GM21723 (cell line): ENCODE measurements at regions not wholly inside any gene's neighbourhood (a gene's known extent, or its start where the extent isn't known, plus 50 kb on each side); places are given as distances from the start of the nearest gene placed in this dataset.
A peak's percentile ranks its signal among the peaks of the same experiment; 100 is the strongest.
"Not testable (repeated sequence)": the region's sequence is repeated elsewhere in the genome, so short reads cannot be mapped to it uniquely, and the experiment has no call there.

Experiments used
- ATAC-seq: cut with Tn5 transposase; IDR thresholded peaks from one replicate; pipeline ENCODE4 v1.9.1; 2021; ENCODE audit warnings: mild to moderate bottlenecking, moderate library complexity; ENCODE audit not compliant: unreplicated experiment

DNA sequence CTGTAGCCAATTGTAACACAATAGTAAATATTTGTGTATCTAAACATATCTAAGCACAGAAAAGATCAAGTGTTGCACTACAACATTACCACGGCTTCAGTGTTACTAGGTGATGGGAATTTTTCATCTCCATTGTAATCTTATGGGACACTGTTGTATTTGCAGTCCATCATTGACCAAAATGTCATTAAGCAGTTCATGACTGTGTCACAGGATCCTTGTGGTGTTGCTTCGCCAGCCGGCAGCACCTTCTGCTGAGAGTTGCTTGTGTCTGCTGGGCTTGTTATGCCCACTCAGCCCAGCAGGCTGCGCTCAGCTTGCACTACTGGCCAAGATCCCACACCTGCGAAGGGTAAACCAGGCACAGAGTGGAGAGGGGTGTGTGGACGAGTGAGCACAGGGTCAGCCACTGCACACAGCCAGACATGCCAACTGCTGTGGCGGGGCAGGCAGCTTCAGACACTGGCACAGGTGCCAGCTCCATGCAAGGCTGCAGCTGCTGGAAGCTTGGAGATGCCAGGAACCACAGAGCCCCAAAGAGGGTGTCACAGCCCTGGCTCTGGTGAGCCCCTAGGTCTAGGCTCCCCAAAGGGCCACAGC lies 273.7 kb downstream of the CETN3 start:
- no peak for ATAC-seq

DNA sequence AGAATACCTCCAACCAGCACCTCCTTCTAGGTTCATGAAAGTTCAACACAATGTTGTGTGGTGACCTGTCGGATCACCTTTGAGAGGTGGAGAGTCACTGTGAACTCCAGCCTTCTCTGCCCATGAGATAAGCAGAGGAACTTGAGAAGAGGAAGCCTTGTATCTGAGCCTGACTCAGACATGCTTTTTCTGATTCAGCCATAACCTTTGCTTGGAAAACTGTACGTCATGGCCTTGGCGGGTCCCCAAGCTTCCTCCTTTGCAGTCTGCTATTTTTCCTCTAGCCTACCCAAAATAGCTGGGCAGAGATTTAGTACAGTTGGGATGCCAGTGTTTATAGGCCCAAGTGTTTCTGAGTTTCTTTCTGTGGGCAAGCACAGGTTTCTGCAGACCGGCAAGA lies 274.7 kb downstream of the CETN3 start:
- ATAC-seq, result no peak

DNA sequence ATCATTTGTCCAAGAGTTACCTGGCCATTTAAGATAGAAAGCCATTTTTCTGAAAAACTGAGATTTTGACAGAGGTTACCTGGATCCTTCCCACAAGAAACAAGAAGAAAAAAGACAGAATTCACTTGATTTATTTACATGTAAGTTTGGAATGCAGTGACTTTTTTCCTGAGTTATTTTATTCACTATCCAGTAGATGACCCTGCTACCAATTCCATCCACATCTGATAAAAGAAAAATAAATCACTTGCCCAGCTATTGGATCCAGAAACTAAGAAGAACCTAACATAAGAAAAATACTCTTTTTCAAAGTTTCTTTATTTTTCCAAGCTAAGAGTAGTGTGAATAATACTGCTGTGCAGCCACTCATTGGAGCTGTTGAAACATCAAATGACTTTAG lies 275.2 kb downstream of the CETN3 start:
- ATAC-seq, result no peak

DNA sequence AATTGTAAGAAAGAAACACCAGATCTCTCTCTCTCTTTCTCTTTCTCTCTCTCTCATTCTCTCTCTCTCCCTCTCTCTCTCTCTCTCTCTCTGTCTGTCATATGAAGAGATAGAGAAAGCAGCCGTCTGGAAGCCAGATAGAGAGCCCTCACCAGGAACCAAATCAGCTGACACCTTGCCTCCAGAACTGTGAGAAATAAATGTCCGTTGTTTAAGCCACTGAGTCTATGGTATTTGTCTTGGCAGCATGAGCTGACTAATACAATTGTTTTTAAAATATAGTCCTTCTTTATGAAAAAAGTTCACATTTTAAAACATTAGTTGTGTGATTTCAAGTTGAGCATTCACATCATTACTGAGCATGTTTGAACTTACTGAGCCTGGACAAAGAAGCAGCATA lies 275.6 kb downstream of the CETN3 start:
- ATAC-seq, result no peak

DNA sequence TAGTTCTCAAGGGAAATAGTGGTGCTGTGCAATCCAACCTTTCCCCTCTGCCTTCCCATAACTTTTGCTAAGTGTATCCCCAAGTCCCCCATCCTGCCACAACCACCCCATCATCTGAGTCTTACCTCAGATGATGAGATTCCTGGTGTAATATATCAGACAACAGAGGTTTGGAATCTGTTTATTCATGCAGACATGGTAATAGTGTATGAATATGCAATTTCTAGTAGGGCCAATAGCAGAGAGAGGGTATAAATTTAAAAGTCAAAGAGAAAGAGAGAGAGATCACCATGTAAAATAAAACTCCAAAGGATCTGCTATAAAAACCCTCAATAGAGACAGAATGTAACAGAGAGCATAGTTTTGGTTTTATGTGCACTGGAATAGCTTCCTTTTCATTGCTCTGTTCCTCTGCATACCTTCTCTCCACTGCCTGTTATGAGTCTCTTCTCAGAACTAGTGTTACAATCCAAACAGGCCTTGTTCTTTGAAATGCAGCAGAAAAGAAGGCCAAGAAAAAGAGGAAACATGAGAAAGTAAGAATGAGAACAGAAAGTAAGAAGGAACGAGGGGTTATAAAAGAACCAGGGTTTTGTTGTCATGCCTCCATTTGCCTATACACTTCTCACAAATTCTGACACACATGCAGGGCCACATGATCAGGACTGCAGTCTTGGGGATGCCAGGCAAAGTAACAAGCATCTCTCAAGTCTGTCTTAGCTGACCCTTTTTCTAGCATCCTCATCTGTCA lies 278.0 kb downstream of the CETN3 start:
- peak; percentile 80 for ATAC-seq

DNA sequence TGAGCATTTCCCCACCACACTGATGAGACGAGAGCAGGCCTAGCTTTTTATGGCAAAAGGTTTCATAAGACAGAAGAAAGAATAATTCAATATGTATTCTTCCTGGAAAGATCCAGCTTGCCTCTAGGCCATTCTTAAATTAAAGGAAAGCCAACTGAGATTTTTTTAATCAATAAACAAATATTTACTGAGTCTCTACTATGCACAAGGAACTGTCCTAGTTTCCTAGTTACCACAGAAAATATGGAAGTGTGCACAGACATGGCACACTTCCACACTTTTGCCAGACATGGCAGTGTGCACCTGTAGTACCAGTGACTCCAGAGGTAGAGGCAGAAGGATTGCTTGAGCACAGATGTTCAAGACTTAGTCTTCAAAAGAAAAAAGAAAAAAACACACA lies 281.0 kb downstream of the CETN3 start:
- no peak for ATAC-seq

DNA sequence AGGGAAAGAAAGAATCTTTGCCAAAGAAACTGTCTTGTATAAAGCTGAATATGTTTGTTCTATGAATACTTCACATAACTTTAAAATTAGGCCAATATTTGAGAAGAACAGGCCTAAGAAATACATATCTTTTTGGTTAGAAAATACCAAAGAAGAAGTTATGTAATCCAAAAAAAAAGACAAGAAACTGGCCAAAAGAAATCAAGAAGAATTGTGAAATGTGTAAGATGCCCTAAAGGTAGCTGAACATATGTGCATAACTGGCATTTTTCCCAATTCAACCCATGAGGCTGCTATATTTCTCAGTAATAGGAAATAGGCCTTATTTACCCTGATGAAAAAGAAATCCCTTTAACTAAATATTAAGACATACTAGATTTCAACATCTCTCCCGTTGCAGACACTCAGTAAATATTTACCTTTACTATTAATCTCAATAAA lies 290.0 kb downstream of the CETN3 start:
- ATAC-seq, result no peak

DNA sequence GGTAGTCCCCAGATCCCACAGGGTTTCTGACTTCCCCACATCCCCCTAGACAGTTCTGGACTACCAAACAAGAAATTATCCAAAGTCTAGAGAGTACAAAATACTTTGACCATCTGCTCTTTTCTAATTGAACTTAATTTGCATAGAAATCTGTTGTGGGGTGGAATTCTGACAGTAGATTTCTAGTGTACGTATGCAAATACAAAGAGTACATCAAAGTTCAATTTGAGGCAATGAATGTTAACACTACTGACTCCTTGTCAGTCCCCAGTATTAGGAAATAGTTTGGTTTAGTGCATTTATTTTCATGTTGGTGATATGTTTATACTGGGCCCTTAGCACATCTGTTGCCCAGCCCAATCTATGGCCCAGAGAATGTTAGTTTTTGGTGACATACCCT lies 292.6 kb downstream of the CETN3 start:
- ATAC-seq, result no peak

DNA sequence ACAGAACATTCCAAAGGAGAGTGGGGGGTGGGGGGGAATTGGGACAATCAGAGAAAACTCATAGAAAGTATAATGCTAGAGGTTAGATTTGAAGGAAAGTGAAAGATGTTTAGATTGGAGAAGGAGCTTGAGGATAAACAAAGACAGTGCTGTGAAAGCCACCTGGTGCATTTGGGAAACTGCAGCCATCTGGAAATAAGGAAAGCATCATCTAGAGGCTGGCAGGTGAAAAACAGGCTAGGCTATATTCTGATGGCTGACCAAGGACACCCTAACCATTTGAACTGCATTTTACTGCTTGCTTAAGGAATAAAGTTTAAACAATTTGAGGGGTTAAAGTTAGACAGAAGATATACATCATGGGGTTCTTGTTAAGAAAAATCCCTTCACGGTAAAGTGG lies 296.4 kb downstream of the CETN3 start:
- no peak for ATAC-seq

DNA sequence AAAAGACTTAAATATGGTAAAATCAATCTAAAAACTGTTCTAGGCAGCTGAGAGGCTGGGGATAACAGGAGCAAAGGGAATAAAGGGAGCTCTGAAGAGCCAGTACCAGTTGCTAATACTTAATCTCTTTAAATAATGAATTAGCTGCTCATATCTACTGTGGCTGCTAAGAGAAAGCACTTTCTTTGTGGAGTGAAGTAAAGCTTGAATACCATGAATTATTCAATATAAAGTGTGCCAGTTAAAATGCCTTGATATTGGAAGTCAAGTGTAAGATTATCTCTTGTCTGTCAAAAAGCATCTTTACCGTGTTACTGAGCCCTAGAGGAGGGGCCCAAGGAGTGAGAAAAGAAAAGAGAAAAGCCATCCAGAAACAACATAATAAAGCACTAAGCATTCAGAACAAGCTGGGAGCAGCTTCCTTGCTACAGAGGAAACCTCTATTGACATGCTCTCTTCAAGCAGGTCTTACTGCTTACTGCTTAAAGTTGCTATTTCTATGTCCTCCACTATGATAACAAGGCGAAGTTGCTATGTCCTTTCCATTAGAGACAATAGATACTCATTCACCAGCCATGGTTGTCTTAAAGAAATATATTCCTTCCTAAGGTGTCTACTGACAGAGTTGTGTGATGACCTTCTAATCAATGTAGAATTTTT lies 297.4 kb downstream of the CETN3 start:
- ATAC-seq, result no peak

DNA sequence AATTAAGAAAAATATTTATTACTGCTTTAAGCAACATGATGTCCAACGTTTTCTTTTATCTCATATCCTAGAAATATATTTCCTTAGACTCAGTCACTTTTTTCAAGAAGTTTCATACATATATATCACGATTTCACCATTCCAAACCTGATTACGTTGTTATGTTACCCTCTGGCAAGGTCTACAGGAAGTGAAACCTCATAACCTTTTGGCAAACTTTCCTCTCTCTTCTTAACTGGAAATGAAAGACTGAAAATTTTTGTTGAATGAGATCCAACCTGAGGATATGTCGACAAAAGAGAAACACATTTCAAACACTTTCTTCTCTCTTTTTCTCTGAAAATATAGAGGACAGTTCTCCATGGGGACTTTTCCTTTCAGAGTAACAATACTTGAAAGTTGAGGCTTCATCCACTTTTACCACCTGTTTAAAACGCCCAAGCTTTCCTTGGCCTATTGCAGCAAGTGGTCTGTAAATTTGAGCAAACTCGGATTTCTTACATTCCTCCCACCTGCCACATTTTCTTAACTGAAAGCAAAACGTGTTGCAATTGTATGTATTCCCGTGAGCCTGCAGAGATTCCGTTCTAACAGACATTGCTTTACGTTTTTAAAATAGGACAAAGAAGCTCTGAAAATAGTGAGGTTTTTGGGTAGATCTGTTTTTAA lies 298.1 kb downstream of the CETN3 start:
- ATAC-seq, result no peak

DNA sequence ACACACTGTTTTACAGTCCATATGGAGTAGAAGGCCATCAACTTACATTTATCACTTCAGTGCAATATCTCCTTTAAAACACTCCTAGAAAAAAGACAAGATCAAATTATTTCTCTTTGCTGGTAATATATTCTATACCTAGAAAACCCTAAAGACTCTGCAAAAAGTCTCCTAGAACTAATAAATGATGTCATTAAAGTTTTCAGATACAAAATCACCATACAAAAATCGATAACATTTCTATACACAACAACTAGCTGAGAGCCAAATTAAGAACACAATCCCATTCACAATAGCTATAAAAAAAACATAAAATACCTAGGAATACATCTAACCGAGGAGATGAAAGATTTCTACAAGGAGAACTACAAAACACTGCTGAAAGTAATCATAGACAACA lies 300.3 kb downstream of the CETN3 start:
- ATAC-seq, result no peak

DNA sequence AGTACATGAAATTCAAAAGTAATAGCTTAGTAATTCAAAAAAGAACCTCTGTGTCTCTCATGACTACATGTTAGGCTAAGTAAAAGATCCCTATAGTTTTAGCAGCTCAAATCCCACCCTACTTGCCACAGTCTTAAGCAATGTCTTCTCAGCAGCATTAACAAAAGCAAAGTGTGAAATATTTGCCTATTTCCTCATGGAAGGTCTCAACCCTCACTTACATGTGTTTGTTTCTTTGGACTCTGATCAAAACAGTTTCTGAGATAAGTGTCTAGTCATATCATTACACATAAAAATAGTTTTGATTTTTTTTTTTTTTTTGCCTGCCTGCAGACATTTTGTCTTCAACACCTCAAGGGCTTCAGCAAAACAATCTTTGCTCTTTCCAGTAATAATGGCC lies 310.5 kb downstream of the CETN3 start:
- no peak for ATAC-seq

DNA sequence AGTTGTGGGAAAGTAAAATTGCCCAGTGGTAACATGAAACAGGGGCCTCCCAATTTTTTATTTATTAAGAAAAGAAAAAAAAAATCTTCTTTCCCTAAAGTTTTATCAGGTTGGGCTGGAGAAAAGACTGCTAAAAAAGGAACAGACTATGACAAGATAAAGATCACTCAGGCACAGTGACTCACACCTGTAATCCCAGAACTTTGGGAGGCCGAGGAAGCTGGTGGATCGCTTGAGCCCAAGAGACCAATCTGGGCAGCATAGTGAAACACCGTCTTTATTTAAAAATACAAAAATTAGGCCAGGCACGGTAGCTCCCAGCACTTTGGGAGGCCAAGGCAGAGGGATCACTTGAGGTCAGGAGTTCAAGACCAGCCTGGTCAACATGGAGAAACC lies 312.5 kb downstream of the CETN3 start:
- ATAC-seq, result no peak

DNA sequence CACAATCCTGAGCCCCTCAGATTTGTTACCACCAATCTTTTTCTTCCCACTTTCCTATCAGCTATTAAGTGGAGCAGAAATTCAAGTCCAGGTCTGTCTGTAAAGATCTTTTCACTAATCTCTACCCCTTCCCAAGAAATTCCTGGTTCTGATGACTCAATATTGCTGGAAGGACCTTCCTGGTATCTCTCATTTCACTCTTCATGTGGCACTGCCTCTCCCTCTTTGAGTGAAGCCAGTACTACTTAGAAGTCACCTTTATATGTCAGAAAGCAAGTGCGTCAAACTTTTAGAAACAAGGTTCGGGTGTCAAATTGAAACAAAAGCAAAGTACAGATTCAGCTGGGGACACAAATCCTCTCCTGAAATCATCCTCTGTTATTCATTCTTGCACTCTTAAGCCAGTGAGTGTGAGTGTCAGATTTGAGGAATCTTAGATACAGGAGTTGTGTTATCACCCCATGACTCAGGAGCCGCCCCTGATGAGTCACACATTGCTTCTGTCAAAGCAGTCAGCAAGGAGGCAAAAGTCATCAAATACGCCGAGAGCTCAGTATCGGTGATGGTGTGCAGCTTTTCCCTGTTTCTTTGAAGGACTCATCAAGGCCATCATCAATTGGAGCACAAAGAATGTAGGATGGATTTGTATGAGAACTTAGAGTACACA lies 313.0 kb downstream of the CETN3 start:
- no peak for ATAC-seq

DNA sequence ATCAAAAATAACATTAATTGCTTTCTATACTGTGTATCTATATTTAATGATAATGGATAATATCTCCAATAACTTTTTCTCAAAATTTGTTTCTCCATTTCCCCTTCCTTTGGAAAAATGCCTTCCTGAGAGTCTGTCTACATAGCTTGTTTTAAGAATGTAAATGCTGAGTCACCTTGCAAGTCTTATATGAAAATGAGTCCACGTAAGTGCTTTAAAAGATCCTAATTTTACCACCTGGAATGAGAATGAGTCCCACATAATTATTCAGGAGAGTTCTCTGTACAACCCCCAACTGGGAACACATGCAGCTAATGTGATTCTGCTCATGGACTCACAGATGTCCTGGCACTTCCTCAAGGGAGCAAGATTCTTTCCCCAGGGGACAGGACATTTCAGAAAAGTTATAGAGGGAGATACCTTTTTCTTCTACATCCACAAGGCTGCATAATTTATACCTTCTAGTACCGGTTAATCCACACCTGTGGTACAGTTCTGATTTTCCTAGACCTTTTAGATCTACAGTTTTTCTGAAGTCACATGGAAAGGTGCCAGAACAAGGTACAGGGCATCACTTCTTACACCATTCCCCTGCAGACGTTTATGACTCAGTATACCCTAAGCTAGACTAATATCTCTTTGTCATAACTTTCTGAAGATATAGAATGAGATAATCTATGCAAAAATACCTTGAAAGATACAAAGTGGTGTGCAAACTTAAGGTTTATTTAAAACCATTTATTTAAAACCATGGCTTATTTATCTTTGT lies 314.1 kb downstream of the CETN3 start:
- no peak for ATAC-seq

DNA sequence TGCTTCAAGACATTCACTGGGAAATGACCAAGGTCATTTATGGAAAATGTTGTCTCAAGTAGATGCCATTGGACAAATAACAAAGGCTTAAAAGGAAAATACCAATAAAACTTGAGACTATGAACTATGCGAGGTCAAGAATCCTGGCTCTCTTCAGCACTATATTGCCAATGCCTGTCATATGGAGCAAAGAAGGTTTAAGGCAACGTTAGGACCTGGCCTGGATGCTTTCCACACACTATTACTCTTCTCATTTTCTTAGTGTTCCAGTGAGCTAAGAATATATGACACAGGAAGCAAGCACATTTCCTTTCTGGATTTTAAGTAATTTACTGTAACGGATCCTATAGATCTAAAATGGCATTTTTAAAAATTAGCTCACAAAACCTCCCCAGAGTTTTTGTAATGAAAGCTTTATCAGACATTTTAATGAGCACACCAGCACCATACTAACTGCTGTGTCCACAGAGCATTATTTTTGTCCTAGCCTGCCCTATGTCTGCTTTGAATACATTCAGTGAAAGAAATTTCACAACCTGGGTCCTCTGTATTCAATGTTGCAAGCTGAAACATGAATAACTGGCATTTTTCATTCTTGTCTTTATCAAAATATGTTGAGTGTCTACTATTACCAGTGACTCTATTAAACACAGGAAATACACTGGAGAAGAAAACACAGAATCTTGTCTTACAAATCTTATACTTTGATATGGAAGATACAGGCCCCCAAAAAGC lies 315.6 kb downstream of the CETN3 start:
- no peak for ATAC-seq

DNA sequence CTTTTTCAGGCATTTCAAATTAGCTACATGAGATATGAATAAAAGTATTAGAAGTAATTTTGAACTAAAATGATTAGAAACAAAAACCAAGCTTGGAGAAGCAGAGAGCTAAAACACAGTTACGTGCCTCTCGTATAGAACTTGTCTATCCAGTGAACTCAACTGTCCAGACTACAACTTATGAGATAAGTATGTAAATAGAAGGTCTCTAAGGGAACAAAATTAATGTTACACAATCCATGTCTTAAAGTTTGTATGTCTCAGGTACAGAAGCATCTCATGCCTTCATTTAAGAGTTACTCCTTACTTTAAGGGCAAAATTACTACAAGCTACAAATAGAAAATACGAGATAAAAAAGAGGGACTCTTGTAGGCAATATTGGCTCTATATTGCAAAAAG lies 316.8 kb downstream of the CETN3 start:
- ATAC-seq, result no peak

DNA sequence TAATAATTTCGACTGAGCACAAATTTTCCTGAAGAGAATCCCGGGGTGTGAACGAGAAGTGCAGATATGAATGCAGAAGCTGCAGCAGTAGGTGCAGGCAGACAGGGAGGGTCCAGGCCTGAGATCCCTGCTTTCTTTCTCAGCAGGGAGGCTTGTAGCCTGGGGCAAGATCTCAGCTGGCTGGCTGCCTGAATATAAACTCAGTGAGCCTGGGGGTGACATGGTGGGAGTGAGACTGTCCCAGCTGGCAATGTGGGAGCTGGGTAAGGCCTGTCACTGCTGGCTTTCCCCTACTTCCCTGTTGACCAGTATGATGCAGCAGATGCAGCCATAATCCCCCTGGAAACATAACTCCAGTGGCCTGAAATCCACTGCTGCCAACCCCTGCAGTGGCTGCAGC lies 325.2 kb downstream of the CETN3 start:
- no peak for ATAC-seq

DNA sequence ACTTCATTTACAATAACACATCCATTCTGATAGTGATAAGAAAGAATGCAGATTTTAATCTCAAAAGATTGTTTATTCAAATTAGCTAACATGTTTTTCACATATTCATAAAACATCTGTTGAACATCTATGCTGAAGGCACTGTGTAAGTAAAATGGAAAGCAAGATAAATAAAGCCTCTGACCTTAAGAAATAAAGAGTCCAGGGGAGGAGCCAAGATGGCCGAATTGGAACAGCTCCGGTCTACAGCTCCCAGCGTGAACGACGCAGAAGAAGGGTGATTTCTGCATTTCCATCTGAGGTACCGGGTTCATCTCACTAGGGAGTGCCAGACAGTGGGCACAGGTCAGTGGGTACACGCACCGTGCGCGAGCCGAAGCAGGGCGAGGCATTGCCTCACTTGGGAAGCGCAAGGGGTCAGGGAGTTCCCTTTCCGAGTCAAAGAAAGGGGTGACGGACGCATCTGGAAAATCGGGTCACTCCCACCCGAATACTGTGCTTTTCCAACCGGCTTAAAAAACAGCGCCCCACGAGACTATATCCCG lies 336.5 kb downstream of the CETN3 start:
- ATAC-seq, result not testable (repeated sequence)
